AG04450 (cell line): ENCODE measurements at regions not wholly inside any gene's neighbourhood (a gene's known extent, or its start where the extent isn't known, plus 50 kb on each side); places are given as distances from the start of the nearest gene placed in this dataset.

Experiments
- CTCF ChIA-PET: fragments of 300-600, 350-600 bp; formaldehyde crosslinking; extraction: SDS; loops from one replicate; lab custom pipeline; 2022; ENCODE audit warnings: antibody characterized with exemption, inconsistent platforms; lab: Charles Lee
- POLR2A ChIA-PET: fragments of 350-600 bp; formaldehyde crosslinking; extraction: SDS; loops from one replicate; lab custom pipeline; 2021; ENCODE audit warnings: antibody characterized with exemption, inconsistent platforms; lab: Yijun Ruan, JAX
- DNase-seq: peaks from one replicate; pipeline ENCODE4 v3.0.0-alpha.2; 2011; ENCODE audit warnings: low read depth, low spot score
- H3K27ac ChIP-seq: one replicate; pipeline ENCODE4 v1.5.1; 2012; ENCODE audit warnings: low read depth, low read length, control low read depth
- H3K27me3 ChIP-seq: one replicate; pipeline ENCODE4 v1.6.0; 2012; ENCODE audit warnings: low read length; ENCODE audit not compliant: control insufficient read depth, insufficient read depth
- H3K4me3 ChIP-seq: 2 replicates; pipeline ENCODE4 v1.5.1; 2011; ENCODE audit warnings: mild to moderate bottlenecking, low read depth, low read length, control low read depth
- H3K9me3 ChIP-seq: 2 replicates; pipeline ENCODE4 v1.5.1; 2012; ENCODE audit warnings: low read length; ENCODE audit not compliant: control insufficient read depth, insufficient read depth
- TF ChIP-seq, protein P1 (sequence below): IDR thresholded peaks from 2 replicates; pipeline ENCODE4 v1.5.1; 2011; ENCODE audit warnings: low read depth, low read length, control low read depth, inconsistent platforms

DNA sequence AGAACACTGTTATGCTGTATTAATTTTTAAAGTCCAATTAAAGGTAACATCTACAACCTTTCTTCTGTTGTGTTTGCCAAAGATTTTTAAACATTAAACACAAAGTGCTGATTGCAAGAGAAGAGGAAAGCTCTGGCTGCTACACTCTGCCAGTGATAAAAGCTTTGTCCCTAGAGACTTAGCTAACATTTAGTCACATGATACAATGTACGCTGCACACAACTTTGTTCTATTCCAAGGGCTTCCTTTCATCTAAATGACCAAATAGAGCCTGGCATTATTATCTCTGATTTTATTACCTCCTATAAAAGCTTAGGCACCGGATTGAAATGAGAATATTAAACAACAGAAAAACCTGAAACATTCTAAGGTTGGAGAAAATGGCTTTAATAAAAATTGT, 388.7 kb upstream of the PMFBP1 start:
- Histone ChIP-seq H3K27ac (no peak overlapping the region), H3K4me3 (no peak overlapping the region), H3K9me3 (no peaks in the 10 kb centered on the region), H3K27me3 (no peaks in the 10 kb centered on the region)
- TF ChIP-seq, protein P1, sequence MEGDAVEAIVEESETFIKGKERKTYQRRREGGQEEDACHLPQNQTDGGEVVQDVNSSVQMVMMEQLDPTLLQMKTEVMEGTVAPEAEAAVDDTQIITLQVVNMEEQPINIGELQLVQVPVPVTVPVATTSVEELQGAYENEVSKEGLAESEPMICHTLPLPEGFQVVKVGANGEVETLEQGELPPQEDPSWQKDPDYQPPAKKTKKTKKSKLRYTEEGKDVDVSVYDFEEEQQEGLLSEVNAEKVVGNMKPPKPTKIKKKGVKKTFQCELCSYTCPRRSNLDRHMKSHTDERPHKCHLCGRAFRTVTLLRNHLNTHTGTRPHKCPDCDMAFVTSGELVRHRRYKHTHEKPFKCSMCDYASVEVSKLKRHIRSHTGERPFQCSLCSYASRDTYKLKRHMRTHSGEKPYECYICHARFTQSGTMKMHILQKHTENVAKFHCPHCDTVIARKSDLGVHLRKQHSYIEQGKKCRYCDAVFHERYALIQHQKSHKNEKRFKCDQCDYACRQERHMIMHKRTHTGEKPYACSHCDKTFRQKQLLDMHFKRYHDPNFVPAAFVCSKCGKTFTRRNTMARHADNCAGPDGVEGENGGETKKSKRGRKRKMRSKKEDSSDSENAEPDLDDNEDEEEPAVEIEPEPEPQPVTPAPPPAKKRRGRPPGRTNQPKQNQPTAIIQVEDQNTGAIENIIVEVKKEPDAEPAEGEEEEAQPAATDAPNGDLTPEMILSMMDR: no peak
- POLR2A ChIA-PET: no interaction called here
- DNase-seq: no peak
- CTCF ChIA-PET: interaction anchor here (1.3 kb wide), 1 partner anchor 31 kb away, joined by 6 read pairs; no protein-coding TSS in a partner anchor

DNA sequence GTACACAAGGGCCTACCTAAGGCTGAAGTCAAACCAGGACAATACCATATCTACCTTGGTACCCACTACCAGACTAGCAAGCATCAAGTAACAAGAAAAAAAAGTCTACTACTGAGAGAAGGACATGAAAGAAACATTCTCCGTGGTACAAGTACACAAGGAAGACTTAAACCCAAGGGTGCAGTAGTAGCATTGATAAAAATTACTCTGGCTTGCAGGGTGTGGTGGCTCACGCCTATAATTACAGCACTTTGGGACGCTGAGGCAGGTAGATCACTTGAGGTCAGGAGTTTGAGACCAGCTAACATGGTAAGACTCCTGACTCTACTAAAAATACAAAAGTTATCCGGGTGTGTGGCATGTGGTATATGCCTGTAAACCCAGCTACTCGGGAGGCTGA, 386.5 kb upstream of the PMFBP1 start:
- Histone ChIP-seq H3K4me3 (no peak overlapping the region), H3K27ac (no peak overlapping the region), H3K9me3 (no peaks in the 10 kb centered on the region), H3K27me3 (no peaks in the 10 kb centered on the region)
- no peak for DNase-seq
- ChIA-PET CTCF (no interaction called here), POLR2A (no interaction called here)
- TF ChIP-seq, protein P1: no peak

DNA sequence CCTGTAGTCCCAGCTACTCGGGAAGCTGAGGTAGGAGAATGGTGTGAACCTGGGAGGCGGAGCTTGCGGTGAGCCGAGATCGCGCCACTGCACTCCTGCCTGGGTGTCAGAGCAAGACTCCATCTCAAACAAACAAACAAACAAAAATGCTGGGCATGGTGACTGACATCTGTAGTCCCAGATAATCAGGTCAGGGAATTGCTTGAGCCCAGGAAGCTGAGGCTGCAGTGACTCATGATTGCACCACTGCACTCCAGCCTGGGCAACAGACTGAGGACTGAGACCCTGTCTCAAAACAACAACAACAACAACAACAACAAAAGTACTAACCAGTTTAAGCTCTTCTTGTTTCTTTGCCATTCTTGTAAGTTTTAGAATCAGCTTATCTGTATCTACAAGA, 383.0 kb upstream of the PMFBP1 start:
- CTCF ChIA-PET: interaction anchor here (0.7 kb wide), 1 partner anchor 265 kb away, joined by 3 read pairs; no protein-coding TSS in a partner anchor
- no peak for DNase-seq
- POLR2A ChIA-PET: no interaction called here
- no peaks in the 10 kb centered on the region for H3K27me3 ChIP-seq
- TF ChIP-seq, protein P1: no peak
- no peaks in the 10 kb centered on the region for H3K9me3 ChIP-seq
- no peak overlapping the region for H3K4me3 ChIP-seq
- no peak overlapping the region for H3K27ac ChIP-seq

DNA sequence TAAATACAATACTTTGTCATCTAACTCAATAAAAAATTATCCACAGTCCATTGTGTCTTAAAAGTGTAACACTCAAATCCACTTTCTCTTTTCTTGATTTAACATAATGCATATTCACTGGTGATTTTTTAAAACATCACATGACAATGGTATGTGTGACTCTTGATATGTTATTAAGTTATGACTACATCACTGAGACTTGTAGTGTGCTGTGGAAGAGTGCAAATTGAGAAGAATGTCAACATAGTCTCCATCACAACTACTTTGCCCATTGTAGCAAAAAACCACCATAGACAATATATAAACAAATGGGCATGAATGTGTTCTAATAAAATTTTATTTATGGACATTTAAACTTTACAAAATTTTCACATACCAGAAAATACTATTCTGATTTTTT, 380.7 kb upstream of the PMFBP1 start:
- TF ChIP-seq, protein P1: no peak
- Histone ChIP-seq H3K27ac (no peak overlapping the region), H3K9me3 (no peaks in the 10 kb centered on the region), H3K27me3 (no peaks in the 10 kb centered on the region), H3K4me3 (no peak overlapping the region)
- CTCF ChIA-PET: no interaction called here
- DNase-seq: no peak
- POLR2A ChIA-PET: no interaction called here

DNA sequence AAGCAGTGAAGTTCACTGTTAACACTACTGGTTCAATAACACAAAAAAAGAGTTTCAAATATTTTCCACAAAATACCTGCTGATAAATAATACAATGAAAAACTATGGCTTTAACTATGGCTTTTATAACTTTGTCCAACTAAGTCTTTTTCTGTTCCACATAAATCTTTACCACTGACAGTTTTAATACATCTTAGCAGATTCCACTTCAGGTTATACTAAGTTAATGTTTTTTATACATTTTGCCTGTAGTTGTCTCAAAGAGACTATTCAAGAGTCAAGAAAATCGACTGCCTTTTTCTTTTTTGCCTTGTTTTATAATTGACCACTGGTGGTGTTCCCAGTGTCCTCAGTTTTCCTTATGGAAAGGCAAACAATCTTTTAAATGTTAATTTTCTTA, 379.7 kb upstream of the PMFBP1 start:
- Histone ChIP-seq H3K4me3 (no peak overlapping the region), H3K27me3 (no peaks in the 10 kb centered on the region), H3K27ac (no peak overlapping the region), H3K9me3 (no peaks in the 10 kb centered on the region)
- DNase-seq: no peak
- TF ChIP-seq, protein P1: no peak
- ChIA-PET POLR2A (no interaction called here), CTCF (no interaction called here)
